Retinal pigment epithelial cell (primary cell): ENCODE measurements at regions not wholly inside any gene's neighbourhood (a gene's known extent, or its start where the extent isn't known, plus 50 kb on each side); places are given as distances from the start of the nearest gene placed in this dataset.

Experiments used
- DNase-seq: peaks from one replicate; pipeline ENCODE4 v3.0.0-alpha.2; 2010; ENCODE audit warnings: low read depth
- H3K4me3 ChIP-seq: 2 replicates; pipeline ENCODE4 v1.5.1; 2011; ENCODE audit warnings: mild to moderate bottlenecking, low read length, control low read depth, moderate library complexity
- CTCF ChIP-seq: conservative IDR thresholded peaks from 2 replicates; pipeline ENCODE4 v1.5.1; 2011; ENCODE audit warnings: low read depth, low read length, control low read depth, inconsistent platforms

GRCh38 chr5:101860145-101860544 lies 435.9 kb downstream of the SLCO4C1 start:
- no peak overlapping the region for H3K4me3 ChIP-seq
- no peak for TF ChIP-seq CTCF
- no peak for DNase-seq

GRCh38 chr5:101846496-101846895 lies 449.6 kb downstream of the SLCO4C1 start:
- no peak for DNase-seq
- TF ChIP-seq CTCF: no peak
- no peak overlapping the region for H3K4me3 ChIP-seq

- H3K4me3 ChIP-seq: no peak overlapping the region
- no peak for TF ChIP-seq CTCF
- DNase-seq: no peak
Measured at GRCh38 chr5:101843055-101843454, 453.0 kb downstream of the SLCO4C1 start.

GRCh38 chr5:101838435-101838834 lies 457.6 kb downstream of the SLCO4C1 start:
- peak; percentile 94 for DNase-seq
- no peak overlapping the region for H3K4me3 ChIP-seq
- no peak for TF ChIP-seq CTCF

- DNase-seq: no peak
- no peak overlapping the region for H3K4me3 ChIP-seq
- TF ChIP-seq CTCF: no peak
Measured at GRCh38 chr5:101829255-101829654, 466.8 kb downstream of the SLCO4C1 start.

- no peak for TF ChIP-seq CTCF
- H3K4me3 ChIP-seq: no peak overlapping the region
- DNase-seq: no peak
Measured at GRCh38 chr5:101811466-101811865, 484.6 kb downstream of the SLCO4C1 start.

GRCh38 chr5:101806410-101806809 lies 489.7 kb downstream of the SLCO4C1 start:
- H3K4me3 ChIP-seq: no peak overlapping the region
- DNase-seq: no peak
- TF ChIP-seq CTCF: no peak
